Stomach (tissue), 4 donors: ENCODE measurements at regions not wholly inside any gene's neighbourhood (a gene's known extent, or its start where the extent isn't known, plus 50 kb on each side); places are given as distances from the start of the nearest gene placed in this dataset.

ENCODE experiments used
- CTCF ChIP-seq, 7 experiments: fragments of 450-650 bp in 4 of 7; fragments of 200-600 bp in 3 of 7; sonication (generic) in 3 of 7; IDR thresholded peaks; one replicate each; pipeline ENCODE4 v1.5.1; 2016 to 2019; ENCODE audit warnings: antibody characterized with exemption in 7 of 7, control low read depth in 2 of 7, mild to moderate bottlenecking in 1 of 7
- POLR2A ChIP-seq, 4 donors: fragments of 450-650 bp; IDR thresholded peaks; one replicate each; pipeline ENCODE4 v1.6.1; 2016; ENCODE audit warnings: antibody characterized with exemption in 4 of 4, control low read depth in 2 of 4, mild to moderate bottlenecking in 1 of 4, moderate library complexity in 1 of 4

- TF ChIP-seq CTCF (IDR thresholded peaks at IDR 0.05) (no peak), POLR2A (IDR thresholded peaks at IDR 0.05) (no peak)
These were observed 582.5 kb downstream of the RFPL4B start for GRCh38 chr6:112929641-112930040.
